Fibroblast of villous mesenchyme (primary cell): ENCODE measurements at regions not wholly inside any gene's neighbourhood (a gene's known extent, or its start where the extent isn't known, plus 50 kb on each side); places are given as distances from the start of the nearest gene placed in this dataset.

Experiments used
- DNase-seq: peaks from one replicate; pipeline ENCODE4 v3.0.0-alpha.2; 2010; ENCODE audit warnings: low read depth
- H3K4me3 ChIP-seq: 2 replicates; pipeline ENCODE4 v1.5.1; 2011; ENCODE audit warnings: low read depth, mild to moderate bottlenecking, low read length
- TF ChIP-seq, protein P1 (sequence below): IDR thresholded peaks from 2 replicates; pipeline ENCODE4 v1.5.1; 2012; ENCODE audit warnings: low read depth, mild to moderate bottlenecking, low read length; ENCODE audit not compliant: insufficient read depth

DNA sequence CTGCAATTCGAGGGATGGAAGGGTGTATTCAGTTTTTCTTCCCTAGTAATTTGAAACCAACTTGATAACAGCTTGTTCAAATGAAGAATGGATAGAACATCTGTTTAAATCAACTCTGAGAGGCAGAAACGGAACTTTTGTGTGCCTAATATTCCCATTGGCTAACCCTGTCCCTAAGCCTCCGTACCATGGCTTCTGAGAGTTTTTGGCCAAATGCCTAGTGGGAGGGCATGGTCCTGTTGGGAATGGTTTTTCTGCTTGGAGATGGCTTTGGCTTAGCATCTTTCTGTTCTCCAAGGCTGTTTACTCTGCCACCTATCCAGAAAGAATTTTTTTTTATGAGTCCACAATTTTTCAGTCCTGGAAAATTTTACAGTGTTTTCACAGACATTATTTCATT, 126.7 kb upstream of the MLIP start:
- H3K4me3 ChIP-seq = no peak overlapping the region
- no peak for DNase-seq

DNA sequence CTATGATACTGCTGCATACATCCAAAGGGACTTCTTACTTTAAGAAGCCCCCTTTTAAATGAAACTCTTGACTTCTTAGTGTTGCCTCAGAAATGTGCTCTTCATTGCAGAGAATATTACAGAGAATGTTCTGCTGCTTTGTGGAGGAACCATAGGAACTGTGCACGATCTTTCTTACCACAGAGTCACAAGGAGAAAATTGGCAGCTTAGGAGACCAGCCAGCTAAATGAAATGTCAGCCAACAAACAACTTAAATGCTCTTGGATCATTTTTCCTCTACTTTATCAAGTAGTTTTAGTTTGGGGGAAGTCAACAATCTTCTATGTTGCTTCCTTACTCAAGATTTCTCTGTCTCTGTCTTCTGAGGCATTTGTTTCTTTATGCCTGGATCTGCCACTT, 125.9 kb upstream of the MLIP start:
- no peak for DNase-seq
- TF ChIP-seq, protein P1, sequence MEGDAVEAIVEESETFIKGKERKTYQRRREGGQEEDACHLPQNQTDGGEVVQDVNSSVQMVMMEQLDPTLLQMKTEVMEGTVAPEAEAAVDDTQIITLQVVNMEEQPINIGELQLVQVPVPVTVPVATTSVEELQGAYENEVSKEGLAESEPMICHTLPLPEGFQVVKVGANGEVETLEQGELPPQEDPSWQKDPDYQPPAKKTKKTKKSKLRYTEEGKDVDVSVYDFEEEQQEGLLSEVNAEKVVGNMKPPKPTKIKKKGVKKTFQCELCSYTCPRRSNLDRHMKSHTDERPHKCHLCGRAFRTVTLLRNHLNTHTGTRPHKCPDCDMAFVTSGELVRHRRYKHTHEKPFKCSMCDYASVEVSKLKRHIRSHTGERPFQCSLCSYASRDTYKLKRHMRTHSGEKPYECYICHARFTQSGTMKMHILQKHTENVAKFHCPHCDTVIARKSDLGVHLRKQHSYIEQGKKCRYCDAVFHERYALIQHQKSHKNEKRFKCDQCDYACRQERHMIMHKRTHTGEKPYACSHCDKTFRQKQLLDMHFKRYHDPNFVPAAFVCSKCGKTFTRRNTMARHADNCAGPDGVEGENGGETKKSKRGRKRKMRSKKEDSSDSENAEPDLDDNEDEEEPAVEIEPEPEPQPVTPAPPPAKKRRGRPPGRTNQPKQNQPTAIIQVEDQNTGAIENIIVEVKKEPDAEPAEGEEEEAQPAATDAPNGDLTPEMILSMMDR = no peak
- H3K4me3 ChIP-seq = no peak overlapping the region

More for the DNA sequence above, 126.7 kb upstream of the MLIP start:
- TF ChIP-seq, protein P1 = no peak

DNA sequence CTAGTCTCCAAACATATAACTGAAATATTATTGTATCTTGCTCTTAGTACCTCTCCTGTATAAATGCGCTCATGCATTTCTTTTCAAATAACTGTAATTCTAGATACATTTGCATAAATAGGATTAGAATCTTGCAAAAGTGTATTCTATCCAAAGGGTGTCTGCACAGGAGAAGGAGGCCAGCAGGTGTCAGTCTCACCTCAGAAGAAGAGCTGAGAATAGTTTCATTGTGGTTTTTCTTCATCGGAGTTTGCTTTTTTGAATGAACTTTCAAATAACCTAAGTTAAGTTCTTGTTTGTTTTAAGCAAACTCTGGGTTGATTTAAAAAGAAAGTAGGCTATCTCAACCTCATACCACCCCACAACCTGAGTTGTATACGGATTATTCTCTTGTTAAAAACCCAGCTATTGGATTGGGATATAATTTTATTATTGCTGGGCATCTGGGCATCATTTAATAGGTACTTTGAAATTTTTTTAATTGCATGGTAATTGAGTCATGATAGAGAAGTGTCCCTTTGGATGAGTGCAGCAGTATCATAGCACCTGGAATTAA, 125.0 kb upstream of the MLIP start:
- no peak overlapping the region for H3K4me3 ChIP-seq
- peak; percentile 72 for DNase-seq
- TF ChIP-seq, protein P1 = peak; percentile 87

DNA sequence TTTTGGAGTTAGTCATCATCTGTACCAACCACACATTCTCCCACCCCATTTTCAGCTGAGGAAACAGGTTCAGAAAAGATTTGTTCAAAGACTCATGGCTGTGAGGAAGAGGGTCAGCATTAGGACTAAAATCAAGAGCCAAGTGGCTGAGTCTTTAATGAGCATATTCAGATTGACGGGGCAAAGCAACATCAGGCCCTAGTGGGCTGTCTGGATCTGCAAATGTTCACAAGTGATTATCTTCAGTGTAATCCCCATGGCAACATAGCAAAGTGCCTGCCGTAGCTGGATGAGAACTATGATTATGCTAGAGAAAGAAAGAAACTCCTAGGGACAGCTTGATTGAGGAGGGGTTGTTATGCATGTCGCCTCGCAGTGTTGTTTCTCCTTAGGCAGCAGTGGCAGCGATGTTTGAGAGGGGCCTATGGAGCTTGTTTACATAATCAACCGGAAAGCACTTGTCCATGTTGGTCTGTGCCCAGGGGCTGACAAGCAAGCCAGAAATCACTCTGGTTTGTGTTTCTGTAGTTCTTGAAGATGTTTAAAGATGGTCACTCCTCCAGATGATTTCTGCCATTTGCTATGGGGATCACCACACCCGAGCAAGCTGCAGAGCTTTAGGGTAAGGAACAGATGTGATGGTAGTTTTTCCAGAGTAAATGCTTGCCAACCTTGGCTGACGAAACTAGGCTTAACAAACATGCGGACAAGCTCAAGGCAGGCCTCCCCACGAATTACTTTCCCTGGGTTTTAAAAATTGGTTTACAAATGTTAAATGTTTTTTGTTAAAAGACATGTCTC, 124.3 kb upstream of the MLIP start:
- TF ChIP-seq, protein P1 = no peak
- DNase-seq = no peak
- H3K4me3 ChIP-seq = no peak overlapping the region

DNA sequence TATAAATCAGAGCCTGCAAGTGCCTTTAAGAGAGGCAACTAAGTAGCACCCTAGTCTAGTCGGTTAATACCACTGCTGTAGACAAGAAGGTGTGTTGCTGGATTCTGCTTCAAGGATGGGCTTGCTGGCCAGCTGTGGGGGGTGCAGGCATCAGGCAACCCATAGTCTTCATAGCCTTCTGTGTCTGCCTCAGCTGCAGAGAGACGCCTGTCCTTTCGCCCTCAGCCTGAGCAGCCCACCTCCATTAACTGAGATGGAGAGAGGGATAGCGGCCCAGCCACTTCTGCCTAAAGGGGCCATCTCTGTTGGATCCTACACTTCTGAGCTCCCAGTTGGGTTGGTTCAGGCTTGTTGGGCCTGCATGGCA, 123.7 kb upstream of the MLIP start:
- no peak for DNase-seq
- no peak overlapping the region for H3K4me3 ChIP-seq
- TF ChIP-seq, protein P1 = no peak

DNA sequence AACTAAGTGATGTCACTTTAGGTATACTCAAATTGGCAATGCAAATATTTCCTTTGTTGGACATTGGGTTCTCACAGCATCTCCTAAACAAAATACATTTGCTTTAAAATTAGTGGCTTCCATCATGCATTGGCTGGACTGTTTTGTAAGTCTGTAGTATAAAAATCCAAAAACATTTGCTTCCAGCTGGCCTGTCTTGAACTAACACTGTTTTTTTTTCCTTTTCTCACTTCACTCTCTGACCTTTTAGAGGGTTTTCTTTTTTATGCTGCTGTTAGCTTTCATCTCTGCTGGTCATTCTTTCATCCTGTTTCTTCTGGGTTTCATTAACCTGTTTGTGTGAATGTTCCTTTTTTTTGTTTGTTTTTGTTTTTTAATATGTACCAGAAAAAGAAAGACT, 121.7 kb upstream of the MLIP start:
- TF ChIP-seq, protein P1 = no peak
- no peak for DNase-seq
- no peak overlapping the region for H3K4me3 ChIP-seq

DNA sequence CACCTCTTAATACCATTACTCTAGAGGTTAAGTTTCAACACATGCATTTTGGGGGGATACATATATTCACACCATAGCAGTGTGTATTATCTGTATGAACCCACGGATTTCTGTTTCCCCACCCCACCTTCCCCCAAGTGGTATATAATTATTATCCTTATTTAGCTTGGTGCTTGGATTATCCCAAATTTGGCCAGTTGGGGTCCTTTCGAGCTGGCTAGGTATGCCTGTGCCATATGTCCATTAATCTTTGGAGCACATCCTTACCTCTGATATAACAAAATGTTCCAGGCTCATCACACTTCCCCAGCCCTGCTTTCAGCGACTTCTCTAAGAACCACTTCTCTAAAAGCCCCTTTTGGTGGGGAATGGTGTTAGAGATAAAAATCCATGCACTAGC, 118.7 kb upstream of the MLIP start:
- DNase-seq = no peak
- H3K4me3 ChIP-seq = no peak overlapping the region
- TF ChIP-seq, protein P1 = peak; percentile 10
